A673 (cell line): ENCODE measurements at regions not wholly inside any gene's neighbourhood (a gene's known extent, or its start where the extent isn't known, plus 50 kb on each side); places are given as distances from the start of the nearest gene placed in this dataset.

ENCODE experiments used
- BruUV-seq: library from RNA; stranded (reverse); fragments of 400-500 nt; replicated peaks from 2 replicates; lab custom pipeline; 2021; lab: Mats Ljungman, UMichigan
- CTCF ChIA-PET: fragments of 300-600 bp; sonication (Branson Sonifier 250); formaldehyde crosslinking; loops from one replicate; lab custom pipeline; 2022; ENCODE audit warnings: antibody characterized with exemption; lab: Charles Lee
- POLR2A ChIA-PET: fragments of 300-600 bp; sonication (Branson Sonifier 250); formaldehyde crosslinking; loops from one replicate; lab custom pipeline; 2022; ENCODE audit warnings: antibody characterized with exemption; ENCODE audit not compliant: low non-redundant PET; lab: Charles Lee
- DNase-seq: peaks from one replicate; pipeline ENCODE4 v3.0.0-alpha.2; 2015; ENCODE audit warnings: low spot score
- H3K27ac ChIP-seq: fragments of 200-600 bp; sonication (generic); 2 replicates; pipeline ENCODE4 v1.5.1; 2016; ENCODE audit warnings: mixed run types, low read depth, mild to moderate bottlenecking, mixed read lengths, antibody characterized with exemption, low read length; ENCODE audit not compliant: poor library complexity, severe bottlenecking
- H3K27me3 ChIP-seq: fragments of 200-600 bp; sonication (generic); replicated peaks from 2 replicates; pipeline ENCODE4 v1.6.1; 2017; ENCODE audit warnings: mixed run types, low read depth, mild to moderate bottlenecking, mixed read lengths, antibody characterized with exemption, low read length; ENCODE audit not compliant: insufficient read depth, poor library complexity
- H3K36me3 ChIP-seq: fragments of 200-600 bp; sonication (generic); 2 replicates; pipeline ENCODE4 v1.6.1; 2016; ENCODE audit warnings: mixed run types, mild to moderate bottlenecking, mixed read lengths, antibody characterized with exemption, low read length; ENCODE audit not compliant: insufficient read depth, poor library complexity, severe bottlenecking
- H3K4me1 ChIP-seq: fragments of 200-600 bp; sonication (generic); 2 replicates; pipeline ENCODE4 v1.6.1; 2017; ENCODE audit warnings: mixed run types, mild to moderate bottlenecking, mixed read lengths, antibody characterized with exemption, low read length; ENCODE audit not compliant: insufficient read depth, poor library complexity, severe bottlenecking
- H3K4me3 ChIP-seq: fragments of 200-600 bp; sonication (generic); 2 replicates; pipeline ENCODE4 v1.5.1; 2016; ENCODE audit warnings: low read depth, mixed run types, mild to moderate bottlenecking, mixed read lengths, low read length; ENCODE audit not compliant: poor library complexity, severe bottlenecking
- H3K9me3 ChIP-seq: fragments of 200-600 bp; sonication (generic); 2 replicates; pipeline ENCODE4 v1.6.1; 2016; ENCODE audit warnings: mixed run types, low read depth, mild to moderate bottlenecking, mixed read lengths, antibody characterized with exemption, low read length; ENCODE audit not compliant: poor library complexity, severe bottlenecking
- EZH2 ChIP-seq: fragments of 200-600 bp; sonication (generic); IDR thresholded peaks from 2 replicates; pipeline ENCODE4 v1.6.1; 2017; ENCODE audit warnings: borderline replicate concordance, low read depth, mild to moderate bottlenecking, mixed read lengths, antibody characterized with exemption, low read length; ENCODE audit not compliant: poor library complexity, severe bottlenecking
- intact Hi-C: fragments of 100-400 bp; cut with micrococcal nuclease; formaldehyde crosslinking; loops from one replicate; pipeline ENCODE4 v1.10.0; 2022; ENCODE audit not compliant: unreplicated experiment
- TF ChIP-seq, protein P1 (sequence below): fragments of 300-800, 200-600 bp; sonication (generic); conservative IDR thresholded peaks from 2 replicates; pipeline ENCODE4 v1.5.1; 2017; ENCODE audit warnings: low read depth, mild to moderate bottlenecking, antibody characterized with exemption, low read length, moderate library complexity, mixed read lengths

DNA sequence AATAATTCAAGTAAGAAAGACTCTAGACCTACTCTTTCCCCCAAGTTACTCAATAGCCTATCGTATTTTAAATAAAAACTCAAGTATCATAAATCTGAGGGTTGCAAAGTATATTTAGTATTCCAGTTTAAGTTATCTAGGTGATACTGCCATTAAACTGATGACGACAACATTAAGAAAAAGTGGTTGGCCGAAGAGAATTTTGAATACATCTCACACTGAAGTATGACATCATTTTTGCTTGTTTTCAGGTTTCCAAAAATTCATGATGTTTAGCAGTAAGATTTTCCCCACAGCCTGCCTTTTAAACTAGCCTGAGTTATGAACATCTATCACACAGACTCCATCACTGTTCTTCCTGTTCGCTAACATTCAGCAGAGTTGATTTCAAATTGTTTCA is 102.1 kb upstream of the RAB27B start:
- H3K4me3 ChIP-seq, result no peak overlapping the region
- CTCF ChIA-PET, result no interaction called here
- peaks cover 15% of the 10 kb centered on the region for H3K27me3 ChIP-seq
- POLR2A ChIA-PET, result no interaction called here
- H3K36me3 ChIP-seq, result no peaks in the 10 kb centered on the region
- no peaks in the 10 kb centered on the region for H3K9me3 ChIP-seq
- TF ChIP-seq, protein P1, sequence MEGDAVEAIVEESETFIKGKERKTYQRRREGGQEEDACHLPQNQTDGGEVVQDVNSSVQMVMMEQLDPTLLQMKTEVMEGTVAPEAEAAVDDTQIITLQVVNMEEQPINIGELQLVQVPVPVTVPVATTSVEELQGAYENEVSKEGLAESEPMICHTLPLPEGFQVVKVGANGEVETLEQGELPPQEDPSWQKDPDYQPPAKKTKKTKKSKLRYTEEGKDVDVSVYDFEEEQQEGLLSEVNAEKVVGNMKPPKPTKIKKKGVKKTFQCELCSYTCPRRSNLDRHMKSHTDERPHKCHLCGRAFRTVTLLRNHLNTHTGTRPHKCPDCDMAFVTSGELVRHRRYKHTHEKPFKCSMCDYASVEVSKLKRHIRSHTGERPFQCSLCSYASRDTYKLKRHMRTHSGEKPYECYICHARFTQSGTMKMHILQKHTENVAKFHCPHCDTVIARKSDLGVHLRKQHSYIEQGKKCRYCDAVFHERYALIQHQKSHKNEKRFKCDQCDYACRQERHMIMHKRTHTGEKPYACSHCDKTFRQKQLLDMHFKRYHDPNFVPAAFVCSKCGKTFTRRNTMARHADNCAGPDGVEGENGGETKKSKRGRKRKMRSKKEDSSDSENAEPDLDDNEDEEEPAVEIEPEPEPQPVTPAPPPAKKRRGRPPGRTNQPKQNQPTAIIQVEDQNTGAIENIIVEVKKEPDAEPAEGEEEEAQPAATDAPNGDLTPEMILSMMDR, result no peak
- no peak for TF ChIP-seq EZH2
- no peak for DNase-seq
- BruUV-seq, result no TSS peak
- intact Hi-C loops, result no loop called here
- no peaks in the 10 kb centered on the region for H3K4me1 ChIP-seq
- no peak overlapping the region for H3K27ac ChIP-seq

DNA sequence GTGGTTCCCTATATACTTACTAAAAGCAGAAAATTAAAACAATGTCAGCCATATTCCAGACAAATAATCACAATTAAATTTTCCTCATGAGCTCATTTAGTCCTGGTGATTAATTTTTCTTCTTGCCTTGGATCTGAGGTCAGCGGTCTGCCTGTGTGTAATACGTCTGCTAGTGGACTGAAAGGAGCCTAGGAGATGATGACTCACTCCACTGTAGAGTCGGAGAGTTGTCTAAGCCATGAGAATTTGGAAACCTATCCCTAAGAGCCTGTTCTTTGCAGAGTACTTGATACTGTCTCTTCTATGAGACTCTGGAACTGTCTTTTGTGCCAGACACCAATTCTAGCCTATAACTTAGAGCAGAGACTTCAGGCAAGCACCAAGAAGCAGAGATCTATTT is 94.2 kb upstream of the RAB27B start:
- ChIA-PET CTCF (no interaction called here), POLR2A (no interaction called here)
- intact Hi-C loops, result no loop called here
- H3K27ac ChIP-seq, result no peak overlapping the region
- H3K4me3 ChIP-seq, result no peak overlapping the region
- H3K4me1 ChIP-seq, result no peaks in the 10 kb centered on the region
- TF ChIP-seq EZH2, result no peak
- TF ChIP-seq, protein P1, result no peak
- H3K27me3 ChIP-seq, result no peaks in the 10 kb centered on the region
- BruUV-seq, result no TSS peak
- no peaks in the 10 kb centered on the region for H3K9me3 ChIP-seq
- no peak for DNase-seq
- no peaks in the 10 kb centered on the region for H3K36me3 ChIP-seq

DNA sequence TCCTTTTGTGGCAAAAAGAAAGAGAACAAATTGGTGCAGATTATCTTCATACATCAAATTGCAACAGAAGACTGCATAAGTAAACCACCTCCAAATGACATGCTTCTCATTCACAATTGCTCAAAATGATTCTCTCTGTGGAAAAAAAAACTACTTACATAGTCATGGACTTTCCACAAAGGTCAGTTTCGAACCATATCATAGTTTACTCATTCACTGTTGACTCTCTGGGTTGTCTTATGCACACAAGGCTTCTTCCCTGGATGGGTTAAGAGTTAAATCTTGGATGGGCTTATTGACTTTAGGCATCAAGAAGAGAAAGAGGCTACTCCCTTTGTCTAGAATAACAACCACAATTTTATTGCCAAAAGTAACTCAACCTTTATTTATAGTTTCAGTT is 91.3 kb upstream of the RAB27B start:
- TF ChIP-seq, protein P1, result no peak
- TF ChIP-seq EZH2, result no peak
- no peaks in the 10 kb centered on the region for H3K27me3 ChIP-seq
- H3K36me3 ChIP-seq, result no peaks in the 10 kb centered on the region
- no TSS peak for BruUV-seq
- H3K27ac ChIP-seq, result no peak overlapping the region
- no peaks in the 10 kb centered on the region for H3K9me3 ChIP-seq
- ChIA-PET POLR2A (no interaction called here), CTCF (no interaction called here)
- H3K4me1 ChIP-seq, result no peaks in the 10 kb centered on the region
- DNase-seq, result no peak
- intact Hi-C loops, result no loop called here
- no peak overlapping the region for H3K4me3 ChIP-seq
